ENCODE measurements at regions not wholly inside any gene's neighbourhood (a gene's known extent, or its start where the extent isn't known, plus 50 kb on each side); places are given as distances from the start of the nearest gene placed in this dataset.
A peak's percentile ranks its signal among the peaks of the same experiment; 100 is the strongest.
"Not testable (repeated sequence)": the region's sequence is repeated elsewhere in the genome, so short reads cannot be mapped to it uniquely, and the experiment has no call there.

GRCh38 chr2:134031539-134031938 is 222.3 kb upstream of the MGAT5 start:
- DNase-seq = no peak

GRCh38 chr2:134035605-134036370 is 218.1 kb upstream of the MGAT5 start:
- no peak for DNase-seq

DNA sequence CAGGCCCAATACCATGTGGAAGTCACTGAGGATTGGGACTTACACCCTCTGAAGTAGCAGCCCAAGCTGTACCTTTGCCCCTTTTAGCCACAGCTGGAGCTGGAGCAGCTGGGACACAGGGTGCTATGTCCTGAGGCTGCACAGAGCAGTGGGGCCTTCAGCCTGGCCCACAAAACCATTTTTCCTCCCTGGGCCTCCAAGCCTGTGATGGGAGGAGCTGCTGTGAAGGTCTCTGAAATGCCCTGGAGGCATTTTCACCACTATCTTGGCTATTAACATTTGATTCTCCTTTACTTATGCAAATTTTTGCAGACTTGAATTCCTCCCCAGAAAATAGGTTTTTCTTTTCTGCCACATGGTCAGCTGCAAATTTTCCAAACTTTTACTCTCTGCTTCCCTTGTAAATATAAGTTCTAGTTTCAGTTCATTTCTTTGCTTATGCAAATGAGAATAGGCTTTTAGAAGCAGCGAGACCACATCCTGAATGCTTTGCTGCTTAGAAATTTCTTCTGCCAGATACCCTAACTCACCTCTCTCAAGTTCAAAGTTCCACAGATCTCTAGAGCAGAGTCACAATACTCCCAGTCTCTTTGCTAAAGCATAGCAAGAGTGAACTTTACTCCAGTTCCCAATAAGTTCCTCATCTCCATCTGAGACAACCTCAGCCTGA is 213.8 kb upstream of the MGAT5 start:
- DNase-seq = no peak

DNA sequence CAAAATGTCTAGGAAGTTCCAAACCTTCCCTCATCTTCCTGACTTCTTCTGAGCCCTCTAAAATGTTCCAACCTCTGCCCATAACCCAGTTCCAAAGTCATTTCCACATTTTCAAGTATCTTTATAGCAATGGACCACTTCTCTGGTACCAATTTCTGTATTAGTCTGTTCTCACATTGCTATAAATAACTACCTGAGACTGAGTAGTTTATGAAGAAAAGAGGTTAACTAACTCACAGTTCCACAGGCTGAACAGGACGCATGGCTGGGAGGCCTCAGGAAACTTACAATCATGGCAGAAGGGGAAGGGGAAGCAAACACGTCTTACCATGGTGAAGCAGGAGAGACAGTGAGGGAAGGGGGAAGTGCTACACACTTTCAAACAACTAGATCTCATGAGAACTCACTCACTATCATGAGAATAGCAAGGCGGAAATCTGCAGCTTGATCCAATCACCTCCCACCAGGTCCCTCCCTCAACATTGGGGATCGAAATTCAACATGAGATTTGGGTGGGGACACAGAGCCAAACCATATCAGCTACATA is 213.2 kb upstream of the MGAT5 start:
- not testable (repeated sequence) for DNase-seq

GRCh38 chr2:134041877-134042276 is 212.0 kb upstream of the MGAT5 start:
- DNase-seq = no peak

- not testable (repeated sequence) for DNase-seq
Measured at GRCh38 chr2:134043028-134043427, 210.8 kb upstream of the MGAT5 start.

GRCh38 chr2:134052173-134052572 is 201.7 kb upstream of the MGAT5 start:
- DNase-seq = no peak

DNA sequence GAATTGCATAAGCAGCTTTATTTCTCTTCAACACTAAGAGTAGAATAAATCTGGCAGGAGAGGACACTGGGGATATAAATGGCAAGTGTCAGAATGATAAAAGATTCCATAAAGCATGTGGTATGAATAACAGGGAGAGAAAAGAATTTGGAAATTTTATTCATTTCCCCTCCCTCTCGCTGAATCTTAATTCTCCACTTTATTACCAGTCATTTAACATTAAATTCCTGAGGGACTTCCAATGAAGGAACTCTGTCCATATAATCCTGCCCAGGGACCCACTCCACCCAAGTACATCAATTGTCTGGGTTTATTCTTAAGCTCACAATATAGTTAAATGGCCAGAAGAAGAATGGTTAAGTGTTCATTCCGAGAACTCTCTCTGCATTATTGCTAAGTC is 197.7 kb upstream of the MGAT5 start:
- DNase-seq = no peak

DNA sequence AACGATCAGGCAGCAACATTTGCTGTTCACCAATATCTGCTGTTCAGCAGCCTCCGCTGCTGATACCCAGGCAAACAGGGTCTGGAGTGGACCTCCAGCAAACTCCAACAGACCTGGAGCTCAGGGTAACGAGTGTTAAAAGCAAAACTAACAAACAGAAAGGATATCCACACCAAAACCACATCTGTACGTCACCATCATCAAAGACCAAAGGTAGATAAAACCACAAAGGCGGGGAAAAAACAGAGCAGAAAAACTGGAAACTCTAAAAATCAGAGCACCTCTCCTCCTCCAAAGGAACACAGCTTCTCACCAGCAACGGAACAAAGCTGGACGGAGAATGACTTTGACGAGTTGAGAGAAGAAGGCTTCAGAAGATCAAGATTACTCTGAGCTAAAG is 192.8 kb upstream of the MGAT5 start:
- DNase-seq = not testable (repeated sequence)

DNA sequence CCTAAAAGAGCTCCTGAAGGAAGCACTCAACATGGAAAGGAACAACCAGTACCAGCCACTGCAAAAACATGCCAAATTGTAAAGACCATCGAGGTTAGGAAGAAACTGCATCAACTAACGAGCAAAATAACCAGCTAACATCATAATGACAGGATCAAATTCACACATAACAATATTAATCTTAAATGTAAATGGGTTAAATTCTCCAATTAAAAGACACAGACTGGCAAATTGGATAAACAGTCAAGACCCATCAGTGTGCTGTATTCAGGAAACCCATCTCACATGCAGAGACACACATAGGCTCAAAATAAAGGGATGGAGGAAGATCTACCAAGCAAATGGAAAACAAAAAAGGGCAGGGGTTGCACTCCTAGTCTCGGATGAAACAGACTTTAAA is 191.6 kb upstream of the MGAT5 start:
- DNase-seq = not testable (repeated sequence)

DNA sequence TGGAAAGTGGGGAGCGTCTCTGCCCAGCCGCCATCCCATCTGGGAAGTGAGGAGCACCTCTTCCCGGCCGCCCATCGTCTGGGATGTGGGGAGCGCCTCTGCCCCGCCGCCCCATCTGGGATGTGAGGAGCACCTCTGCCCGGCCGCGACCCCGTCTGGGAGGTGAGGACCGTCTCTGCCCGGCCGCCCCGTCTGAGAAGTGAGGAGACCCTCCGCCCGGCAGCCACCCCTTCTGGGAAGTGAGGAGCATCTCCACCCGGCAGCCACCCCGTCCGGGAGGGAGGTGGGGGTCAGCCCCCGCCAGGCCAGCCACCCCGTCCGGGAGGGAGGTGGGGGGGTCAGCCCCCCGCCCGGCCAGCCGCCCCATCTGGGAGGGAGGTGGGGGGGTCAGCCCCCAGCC is 190.0 kb upstream of the MGAT5 start:
- not testable (repeated sequence) for DNase-seq

- DNase-seq = no peak
Measured at GRCh38 chr2:134070281-134070741, 183.6 kb upstream of the MGAT5 start.

DNA sequence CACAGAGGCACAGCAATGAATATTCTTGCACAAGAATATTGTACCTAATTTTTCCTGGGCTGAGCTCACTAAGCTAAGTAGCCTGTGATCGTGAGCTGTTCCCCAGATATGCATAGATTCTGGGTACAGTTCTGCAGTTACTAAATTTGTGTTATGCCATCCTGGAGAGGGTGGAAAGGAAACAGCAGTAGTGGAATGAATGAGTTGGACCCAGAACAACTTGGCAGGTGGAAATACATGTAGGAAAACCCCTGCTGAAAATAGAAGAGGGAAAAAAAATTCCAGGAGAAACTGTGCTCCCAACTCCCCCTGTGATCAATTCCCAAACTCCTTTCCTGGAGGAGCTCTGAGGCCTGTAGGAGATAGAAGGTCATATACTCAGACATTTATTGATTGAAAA is 181.5 kb upstream of the MGAT5 start:
- no peak for DNase-seq

- DNase-seq = no peak
Measured at GRCh38 chr2:134073023-134073422, 180.8 kb upstream of the MGAT5 start.

DNA sequence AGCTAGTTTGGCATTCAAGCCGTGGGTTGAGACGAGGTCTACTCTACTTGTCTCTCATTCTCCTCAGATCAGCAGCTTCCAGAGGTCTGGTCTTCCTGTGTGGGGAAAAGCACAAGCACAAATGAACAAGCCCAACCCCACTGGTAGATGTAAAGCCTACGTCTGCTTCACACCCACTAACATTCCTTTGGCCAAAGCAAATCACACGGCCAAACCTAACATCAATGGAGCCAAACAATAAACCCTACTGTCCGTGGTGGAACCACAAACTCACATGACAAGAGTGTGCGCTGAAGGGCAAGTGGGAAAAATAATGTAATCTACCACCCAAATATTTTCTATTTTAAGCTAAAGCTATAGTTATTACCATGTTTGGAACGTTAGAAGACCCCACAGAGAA is 179.3 kb upstream of the MGAT5 start:
- no peak for DNase-seq

DNA sequence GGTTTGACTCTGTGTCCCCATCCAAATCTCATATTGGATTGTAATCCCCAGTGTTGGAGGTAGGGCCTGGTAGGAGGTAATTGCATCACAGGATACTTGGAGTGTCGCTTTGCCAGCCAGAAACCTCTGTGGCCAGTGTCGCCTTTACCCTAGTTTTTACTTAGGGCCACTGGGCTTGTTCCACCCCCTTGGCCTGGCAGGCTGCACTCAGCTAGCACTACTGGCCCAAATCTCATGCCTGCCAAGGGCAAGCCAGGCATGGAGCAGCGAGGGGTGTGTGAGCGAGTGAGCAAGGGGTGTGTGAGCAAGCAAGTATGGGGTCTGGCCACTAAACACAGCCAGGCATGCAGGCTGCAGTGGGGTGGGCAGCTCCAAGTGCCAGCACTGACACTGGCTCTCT is 178.7 kb upstream of the MGAT5 start:
- DNase-seq = no peak

- peak; percentile 58 for DNase-seq
Measured at GRCh38 chr2:134078354-134078753, 175.5 kb upstream of the MGAT5 start.

DNA sequence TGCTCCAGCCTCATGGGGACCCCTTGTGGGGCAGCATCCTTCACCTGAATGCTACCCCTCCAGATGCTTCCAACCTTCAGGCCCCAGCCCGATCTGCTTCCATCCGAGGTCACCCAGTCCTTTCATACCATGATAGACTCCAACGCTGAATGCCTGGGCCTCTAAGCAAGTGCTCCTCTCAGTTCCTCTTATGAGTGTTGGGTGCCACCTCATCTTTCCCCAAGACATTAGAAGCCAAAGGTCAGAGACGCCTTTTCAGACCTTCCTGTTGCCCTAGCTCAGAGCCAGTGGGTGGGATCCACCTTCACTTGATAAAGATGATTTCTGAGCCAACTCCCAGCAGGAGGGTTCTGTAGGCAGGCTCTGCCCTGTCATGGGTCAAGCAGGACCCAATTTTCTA is 174.5 kb upstream of the MGAT5 start:
- DNase-seq = no peak

DNA sequence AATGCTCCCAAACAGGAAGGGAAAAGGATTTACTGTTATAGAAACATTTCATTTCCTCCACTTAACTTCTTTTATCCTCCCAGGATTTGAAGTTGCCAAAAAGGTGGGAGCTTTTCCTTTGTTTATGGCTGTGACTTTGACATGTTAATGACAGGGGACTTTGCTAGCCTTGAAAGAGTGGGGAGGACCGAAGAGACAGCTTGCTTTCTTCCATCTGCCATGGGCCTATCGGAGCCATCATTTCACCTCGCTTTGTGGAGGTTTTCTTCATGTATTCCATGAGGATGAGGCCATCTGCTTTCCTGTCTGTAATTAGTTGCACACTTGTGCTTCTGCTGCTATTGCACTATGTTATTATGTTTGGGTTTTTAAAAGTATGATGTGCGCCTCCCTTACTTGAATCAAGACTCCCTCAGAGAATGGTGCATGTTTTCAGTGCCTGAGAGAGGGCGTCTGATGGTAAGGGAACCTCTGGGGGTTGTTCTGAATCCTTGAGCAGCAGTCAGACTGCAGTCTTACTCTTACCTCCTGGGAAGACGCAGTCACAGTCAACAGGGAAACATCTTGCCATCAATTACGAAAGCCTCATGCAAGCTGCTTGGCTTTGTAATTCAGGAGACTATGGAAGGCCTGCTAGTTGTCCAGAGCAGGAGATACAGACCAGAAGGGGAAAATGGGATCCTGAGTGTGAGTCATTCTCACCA is 173.3 kb upstream of the MGAT5 start:
- peak; percentile 41 for DNase-seq

GRCh38 chr2:134081238-134081938 is 172.5 kb upstream of the MGAT5 start:
- DNase-seq = no peak

DNA sequence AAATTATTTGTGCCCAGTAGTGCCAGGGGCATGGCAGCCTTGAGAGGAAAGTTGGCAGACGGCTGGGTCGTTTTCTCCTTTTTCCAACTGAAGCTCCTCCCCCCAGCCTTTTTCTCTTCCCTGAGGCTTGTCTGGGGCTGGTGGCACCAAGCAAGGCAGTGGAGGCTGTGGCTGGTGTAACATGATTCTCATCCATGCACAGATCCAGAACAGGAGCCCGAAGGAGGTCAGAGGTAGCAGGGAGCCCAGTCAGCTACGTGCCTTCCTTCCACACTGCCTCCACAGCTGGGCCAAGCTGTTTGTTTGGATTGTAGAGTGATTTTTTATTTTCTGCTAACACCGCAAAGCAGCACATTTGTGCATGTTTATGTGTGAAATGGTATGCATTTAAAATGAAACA is 170.3 kb upstream of the MGAT5 start:
- no peak for DNase-seq

DNA sequence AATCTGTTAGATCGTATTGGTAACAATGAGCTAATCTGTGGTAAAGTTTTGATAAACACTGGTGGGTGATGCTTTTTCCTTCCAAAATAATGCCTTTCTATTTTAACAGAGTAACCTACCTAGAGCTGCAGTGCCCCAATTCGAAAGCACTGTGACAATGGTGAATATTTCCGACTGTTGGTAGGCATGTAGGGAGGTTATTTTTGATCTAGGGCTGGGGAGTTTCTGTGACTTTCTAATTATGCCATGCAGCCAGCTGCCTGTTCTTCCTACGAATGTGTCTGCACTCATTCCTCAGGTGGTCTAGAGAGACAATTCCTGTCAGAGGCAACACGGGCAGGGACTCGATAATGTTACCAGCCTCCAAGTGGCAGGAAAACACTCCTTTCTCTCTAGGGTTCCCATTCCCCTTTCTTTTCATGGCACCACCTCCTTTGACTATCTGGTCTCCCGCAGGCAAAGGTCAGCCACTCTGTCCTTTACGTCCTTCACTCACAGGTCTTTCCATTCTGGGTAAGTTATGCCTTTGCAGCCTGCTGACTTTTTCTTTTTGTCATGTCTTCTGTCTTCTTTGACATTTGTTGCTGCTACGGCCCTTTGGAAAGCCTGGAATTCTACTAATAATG is 167.2 kb upstream of the MGAT5 start:
- DNase-seq = no peak

Data from hindlimb muscle (tissue), 1 donor.